Gastroesophageal sphincter (tissue), 3 donors: ENCODE measurements at regions not wholly inside any gene's neighbourhood (a gene's known extent, or its start where the extent isn't known, plus 50 kb on each side); places are given as distances from the start of the nearest gene placed in this dataset.

Source experiments
- CTCF ChIP-seq, 4 experiments: fragments of 200-600 bp in 2 of 4; fragments of 450-650 bp in 2 of 4; sonication (generic) in 1 of 4; IDR thresholded peaks; one replicate each; pipeline ENCODE4 v1.5.1; 2017 to 2019; ENCODE audit warnings: antibody characterized with exemption in 4 of 4, mild to moderate bottlenecking in 2 of 4, moderate library complexity in 2 of 4
- POLR2A ChIP-seq, 2 donors: fragments of 450-650 bp; IDR thresholded peaks; one replicate each; pipeline ENCODE4 v1.6.1; 2017; ENCODE audit warnings: antibody characterized with exemption in 2 of 2, mild to moderate bottlenecking in 2 of 2, moderate library complexity in 1 of 2

DNA sequence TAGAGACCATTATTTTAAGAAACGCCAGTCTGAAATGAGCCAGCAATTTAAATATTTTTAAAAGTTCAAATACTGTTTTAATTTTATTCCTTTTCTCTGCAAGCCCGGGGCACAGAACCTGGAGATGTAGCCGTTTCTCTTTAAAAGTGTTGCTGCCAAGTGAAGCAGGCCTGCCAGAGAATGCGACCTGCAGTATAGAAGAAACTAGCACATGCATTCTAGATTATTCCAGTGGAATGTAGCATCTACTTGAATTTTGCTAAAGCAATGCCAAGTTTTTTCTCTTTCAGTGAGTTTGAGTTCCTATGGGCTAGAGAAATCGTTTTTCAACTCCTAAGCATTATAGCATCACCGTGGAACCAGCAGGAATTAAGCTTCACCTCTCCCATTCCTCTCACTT is 101.3 kb downstream of the QRSL1 start:
- no peak for TF ChIP-seq CTCF (IDR thresholded peaks at IDR 0.05)
- no peak for TF ChIP-seq POLR2A (IDR thresholded peaks at IDR 0.05)
